Keratinocyte (primary cell): ENCODE measurements at regions not wholly inside any gene's neighbourhood (a gene's known extent, or its start where the extent isn't known, plus 50 kb on each side); places are given as distances from the start of the nearest gene placed in this dataset.

Experiments
- DNase-seq: peaks from one replicate; pipeline ENCODE4 v3.0.0-alpha.2; 2011; ENCODE audit warnings: low read depth, missing footprints, low spot score
- FAIRE-seq: peaks from 2 replicates; lab custom pipeline; 2011; peaks lifted over from hg19 to GRCh38; lab: Jason Lieb, UNC
- H2AFZ ChIP-seq: 2 replicates; pipeline ENCODE4 v1.6.0; 2012; ENCODE audit warnings: low read length, control low read depth, inconsistent platforms; ENCODE audit not compliant: control insufficient read depth
- H3K27ac ChIP-seq: 2 replicates; pipeline ENCODE4 v1.5.1; 2011; ENCODE audit warnings: low read length; ENCODE audit not compliant: control insufficient read depth, insufficient read depth
- H3K27me3 ChIP-seq: 3 replicates; pipeline ENCODE4 v1.6.0; 2011; ENCODE audit warnings: low read length; ENCODE audit not compliant: control insufficient read depth, insufficient read depth; ENCODE audit errors: extremely low read depth
- H3K36me3 ChIP-seq, 2 experiments: 2 replicates in 1 of 2; 3 replicates in 1 of 2; pipeline ENCODE4 v1.5.1; 2011; ENCODE audit warnings: low read length in 2 of 2, mild to moderate bottlenecking in 1 of 2; ENCODE audit not compliant: control insufficient read depth in 2 of 2, insufficient read depth in 2 of 2; ENCODE audit errors: extremely low read depth in 1 of 2
- H3K4me1 ChIP-seq: 3 replicates; pipeline ENCODE4 v1.5.1; 2011; ENCODE audit warnings: low read length; ENCODE audit not compliant: control insufficient read depth, insufficient read depth; ENCODE audit errors: extremely low read depth
- H3K4me2 ChIP-seq: 3 replicates; pipeline ENCODE4 v1.6.0; 2011; ENCODE audit warnings: low read depth, low read length; ENCODE audit not compliant: control insufficient read depth, insufficient read depth; ENCODE audit errors: extremely low read depth
- H3K4me3 ChIP-seq, 3 experiments: fragments of 200-600 bp in 1 of 3; sonication (generic) in 1 of 3; 2 replicates in 2 of 3; 3 replicates in 1 of 3; pipeline ENCODE4 v1.5.1; 2011 to 2016; ENCODE audit warnings: low read length in 3 of 3, mild to moderate bottlenecking in 3 of 3, control low read depth in 2 of 3, inconsistent platforms in 1 of 3, low read depth in 1 of 3, mixed read lengths in 1 of 3, mixed run types in 1 of 3, moderate library complexity in 1 of 3; ENCODE audit not compliant: control insufficient read depth in 2 of 3, insufficient read depth in 2 of 3; ENCODE audit errors: extremely low read depth in 1 of 3
- H3K79me2 ChIP-seq: 2 replicates; pipeline ENCODE4 v1.6.0; 2012; ENCODE audit warnings: low read length; ENCODE audit not compliant: control insufficient read depth, insufficient read depth
- H3K9ac ChIP-seq: 3 replicates; pipeline ENCODE4 v1.6.0; 2011; ENCODE audit warnings: low read length; ENCODE audit not compliant: control insufficient read depth, insufficient read depth; ENCODE audit errors: extremely low read depth
- H3K9me1 ChIP-seq: 3 replicates; pipeline ENCODE4 v1.6.0; 2011; ENCODE audit warnings: low read length; ENCODE audit not compliant: control insufficient read depth, insufficient read depth; ENCODE audit errors: extremely low read depth
- H3K9me3 ChIP-seq: 2 replicates; pipeline ENCODE4 v1.5.1; 2012; ENCODE audit warnings: low read depth, low read length; ENCODE audit not compliant: control insufficient read depth
- H4K20me1 ChIP-seq: 3 replicates; pipeline ENCODE4 v1.6.0; 2011; ENCODE audit warnings: low read length; ENCODE audit not compliant: control insufficient read depth, insufficient read depth; ENCODE audit errors: extremely low read depth
- CTCF ChIP-seq, 3 experiments: IDR thresholded peaks in 1 of 3; conservative IDR thresholded peaks in 1 of 3; optimal IDR thresholded peaks in 1 of 3; 2 replicates in 2 of 3; 3 replicates in 1 of 3; pipeline versions ENCODE3 to v1.5.1; 2011; ENCODE audit warnings: low read length in 3 of 3, mild to moderate bottlenecking in 3 of 3, moderate library complexity in 2 of 3, control low read depth in 1 of 3, inconsistent platforms in 1 of 3; ENCODE audit not compliant: insufficient read depth in 2 of 3; ENCODE audit errors: extremely low read depth in 1 of 3
- EZH2 ChIP-seq: IDR thresholded peaks from one replicate; pipeline ENCODE4 v1.6.1; 2012; ENCODE audit warnings: inconsistent platforms, mild to moderate bottlenecking, low read length, moderate library complexity
- dilution Hi-C: fragments of 300-500 bp; cut with MboI; formaldehyde crosslinking; loops from one replicate; pipeline ENCODE4 v1.7.0; 2020; ENCODE audit warnings: low sequenced_read_pairs; ENCODE audit not compliant: extremely low pct_ligation_motif_present

- H4K20me1 ChIP-seq, result no peaks in the 10 kb centered on the region
- no peak overlapping the region for H3K9ac ChIP-seq
- no peaks in the 10 kb centered on the region for H3K4me1 ChIP-seq
- dilution Hi-C loops, result no loop called here
- no peak overlapping the region for H3K4me2 ChIP-seq
- TF ChIP-seq CTCF (optimal IDR thresholded peaks at IDR 0.05 in 1 of 3, IDR thresholded peaks at IDR 0.05 in 1 of 3, conservative IDR thresholded peaks at IDR 0.05 in 1 of 3; ENCODE audit: extremely low read depth in 1 of 3, insufficient read depth in 2 of 3, low read length in 3 of 3), result no peak
- TF ChIP-seq EZH2, result no peak
- no peaks in the 10 kb centered on the region for H3K9me1 ChIP-seq
- no peaks in the 10 kb centered on the region for H3K79me2 ChIP-seq
- H3K27ac ChIP-seq, result no peak overlapping the region
- no peak overlapping the region for H2AFZ ChIP-seq
- H3K4me3 ChIP-seq, result no peak overlapping the region
- no peak for FAIRE-seq
- no peaks in the 10 kb centered on the region for H3K27me3 ChIP-seq
- peaks cover 3% of the 10 kb centered on the region for H3K9me3 ChIP-seq
- DNase-seq, result no peak
- H3K36me3 ChIP-seq, result no peaks in the 10 kb centered on the region
Measured at GRCh38 chr5:3393920-3394597, 201.6 kb upstream of the IRX1 start.

GRCh38 chr5:3393122-3393919, 202.3 kb upstream of the IRX1 start:
- no peak for DNase-seq
- no peaks in the 10 kb centered on the region for H4K20me1 ChIP-seq

More at GRCh38 chr5:3393122-3393919, 202.3 kb upstream of the IRX1 start:
- Histone ChIP-seq H3K9me1 (no peaks in the 10 kb centered on the region), H3K79me2 (no peaks in the 10 kb centered on the region), H3K4me1 (no peaks in the 10 kb centered on the region), H3K9ac (no peak overlapping the region), H2AFZ (no peak overlapping the region), H3K27ac (no peak overlapping the region), H3K27me3 (no peaks in the 10 kb centered on the region), H3K9me3 (peaks cover 3% of the 10 kb centered on the region), H3K4me3 (no peak overlapping the region), H3K4me2 (no peak overlapping the region), H3K36me3 (no peaks in the 10 kb centered on the region)
- FAIRE-seq, result no peak
- dilution Hi-C loops, result no loop called here
- no peak for TF ChIP-seq EZH2
- no peak for TF ChIP-seq CTCF (optimal IDR thresholded peaks at IDR 0.05 in 1 of 3, IDR thresholded peaks at IDR 0.05 in 1 of 3, conservative IDR thresholded peaks at IDR 0.05 in 1 of 3; ENCODE audit: extremely low read depth in 1 of 3, insufficient read depth in 2 of 3, low read length in 3 of 3)
